Heart right ventricle (tissue), 16 donors: ENCODE measurements at regions not wholly inside any gene's neighbourhood (a gene's known extent, or its start where the extent isn't known, plus 50 kb on each side); places are given as distances from the start of the nearest gene placed in this dataset.

ENCODE experiments used
- ATAC-seq, 8 donors: fragments of 200-7000 bp; cut with Tn5 transposase; one replicate each; pipeline ENCODE4 v1.9.1; 2020; ENCODE audit warnings: mild to moderate bottlenecking in 8 of 8, moderate library complexity in 8 of 8, moderate number of reproducible peaks in 1 of 8
- DNase-seq, 2 donors: peaks; one replicate each; pipeline ENCODE4 v3.0.0-alpha.2; 2020
- H3K27ac ChIP-seq, 10 donors: fragments of 200-600 bp; sonication (generic) in 2 of 10; one replicate each; pipeline versions ENCODE4 v1.5.0 to v1.8.0; 2020 to 2022; ENCODE audit warnings: mild to moderate bottlenecking in 3 of 10
- H3K27me3 ChIP-seq, 7 donors: fragments of 200-600 bp; one replicate each; pipeline ENCODE4 v1.8.0; 2021 to 2022; ENCODE audit warnings: mild to moderate bottlenecking in 2 of 7
- H3K36me3 ChIP-seq, 9 donors: fragments of 200-600 bp; sonication (generic) in 1 of 9; one replicate each; pipeline versions ENCODE4 v1.5.0 to v1.8.0; 2020 to 2022; ENCODE audit warnings: mild to moderate bottlenecking in 2 of 9
- H3K4me1 ChIP-seq, 9 donors: fragments of 200-600 bp; sonication (generic) in 1 of 9; one replicate each; pipeline versions ENCODE4 v1.5.0 to v1.8.0; 2020 to 2022; ENCODE audit warnings: mild to moderate bottlenecking in 4 of 9
- H3K4me3 ChIP-seq, 10 donors: fragments of 200-600 bp; sonication (generic) in 2 of 10; one replicate each; pipeline versions ENCODE4 v1.5.0 to v1.8.0; 2020 to 2022; ENCODE audit warnings: mild to moderate bottlenecking in 7 of 10, moderate library complexity in 2 of 10
- H3K9me3 ChIP-seq, 11 donors: fragments of 200-600 bp in 10 of 11; sonication (generic) in 2 of 11; one replicate each; pipeline versions ENCODE4 v1.5.0 to v1.8.0; 2013 to 2022; ENCODE audit warnings: mild to moderate bottlenecking in 2 of 11, control low read depth in 1 of 11, moderate library complexity in 1 of 11
- WGBS, 2 donors: extraction: QIAGEN DNeasy Blood & Tissue Kit; methylation state at CpG; one replicate each; pipeline ENCODE4 v1.1.7; 2013; ENCODE audit warnings: inconsistent platforms in 1 of 2; 5-methylcytosine and 5-hydroxymethylcytosine counted together
- intact Hi-C, 10 donors: fragments of 100-400 bp; cut with DNase I; formaldehyde crosslinking; loops; one replicate each; pipeline versions ENCODE4 v1.11.1 to v1.14.2; 2022
- TF ChIP-seq, protein P1 (sequence below), 9 donors: fragments of 200-600 bp; sonication (generic) in 2 of 9; IDR thresholded peaks; one replicate each; pipeline versions ENCODE4 v1.5.0 to v1.8.0; 2021 to 2022; ENCODE audit warnings: antibody characterized with exemption in 9 of 9, mild to moderate bottlenecking in 5 of 9, moderate library complexity in 1 of 9
- donor health status: Arrhythmogenic right ventricular cardiomyopathy.
- donor health status: ischemic (EF 13 %, LVEDD 7.1; RV severe dilation, severe dysfunction).
- donor health status: healthy with polysubstance abuse.
- donor health status: DM: no; HTN: yes; CAD: no.
- donor health status: DM: no; HTN: no; CAD: no.
- donor health status: ischemic (EF 25% LVEDD 6.9; RV normal size, moderate dysfunction).
- donor health status: ischemic (EF 25% LVEDD 5.7; RV mildly dilated, moderate dysfunction).
- donor health status: healthy.
- donor health status: DM: yes; HTN: yes; CAD: no.
- donor health status: Ischemic cardiomyopathy.
- donor health status: ischemic (EF 35%, LVEDD 5.7; RV mildly dilated, moderate dysfunction).
- donor health status: nonischemic (EF 11% LVEDD 7.7; RV severe dilation, severe dysfunction).
- donor health status: DM: yes; HTN: yes; CAD: no.
- donor health status: PGD.
- donor health status: ischemic (EF 29% LVEDD 5.4; RV normal size, mild dysfunction).
- donor health status: nonischemic (EF 23%, LVEDD 6.1; RV moderate dilation, normal function).

DNA sequence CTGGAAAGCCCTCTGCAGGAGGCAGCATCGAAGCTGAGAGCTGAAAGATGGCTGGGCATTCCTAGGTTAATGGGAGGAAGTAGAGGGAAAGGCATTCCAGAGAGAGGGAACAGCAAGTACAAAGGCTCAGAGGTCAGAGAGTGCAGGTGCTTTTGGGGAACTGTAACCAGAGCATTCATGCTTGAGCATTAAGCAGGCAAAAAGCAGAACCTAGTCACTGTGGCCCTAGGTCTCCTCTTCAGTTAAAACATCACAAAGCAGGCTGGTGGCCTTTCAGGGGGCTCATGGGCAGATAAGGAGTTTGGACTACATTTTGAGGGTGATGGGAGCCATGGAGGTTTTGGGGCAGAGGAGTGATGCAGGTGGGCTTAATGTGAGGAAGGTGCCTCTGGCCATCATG is 169.2 kb upstream of the MYL2 start:
- no peak for ATAC-seq
- Histone ChIP-seq H3K9me3 (no peaks in the 10 kb centered on the region), H3K27ac (no peak overlapping the region), H3K4me3 (no peak overlapping the region), H3K4me1 (no peaks in the 10 kb centered on the region), H3K27me3 (peaks cover 0 to 17% (median 4%) of the 10 kb centered on the region in 7 donors), H3K36me3 (no peaks in the 10 kb centered on the region)
- DNase-seq, result no peak
- intact Hi-C loops, result no loop called here
- WGBS, 2 donors, result 74 to 83% methylated on average over 1 of the region's 1 CpG
- TF ChIP-seq, protein P1, sequence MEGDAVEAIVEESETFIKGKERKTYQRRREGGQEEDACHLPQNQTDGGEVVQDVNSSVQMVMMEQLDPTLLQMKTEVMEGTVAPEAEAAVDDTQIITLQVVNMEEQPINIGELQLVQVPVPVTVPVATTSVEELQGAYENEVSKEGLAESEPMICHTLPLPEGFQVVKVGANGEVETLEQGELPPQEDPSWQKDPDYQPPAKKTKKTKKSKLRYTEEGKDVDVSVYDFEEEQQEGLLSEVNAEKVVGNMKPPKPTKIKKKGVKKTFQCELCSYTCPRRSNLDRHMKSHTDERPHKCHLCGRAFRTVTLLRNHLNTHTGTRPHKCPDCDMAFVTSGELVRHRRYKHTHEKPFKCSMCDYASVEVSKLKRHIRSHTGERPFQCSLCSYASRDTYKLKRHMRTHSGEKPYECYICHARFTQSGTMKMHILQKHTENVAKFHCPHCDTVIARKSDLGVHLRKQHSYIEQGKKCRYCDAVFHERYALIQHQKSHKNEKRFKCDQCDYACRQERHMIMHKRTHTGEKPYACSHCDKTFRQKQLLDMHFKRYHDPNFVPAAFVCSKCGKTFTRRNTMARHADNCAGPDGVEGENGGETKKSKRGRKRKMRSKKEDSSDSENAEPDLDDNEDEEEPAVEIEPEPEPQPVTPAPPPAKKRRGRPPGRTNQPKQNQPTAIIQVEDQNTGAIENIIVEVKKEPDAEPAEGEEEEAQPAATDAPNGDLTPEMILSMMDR (IDR thresholded peaks at IDR 0.05), result no peak

DNA sequence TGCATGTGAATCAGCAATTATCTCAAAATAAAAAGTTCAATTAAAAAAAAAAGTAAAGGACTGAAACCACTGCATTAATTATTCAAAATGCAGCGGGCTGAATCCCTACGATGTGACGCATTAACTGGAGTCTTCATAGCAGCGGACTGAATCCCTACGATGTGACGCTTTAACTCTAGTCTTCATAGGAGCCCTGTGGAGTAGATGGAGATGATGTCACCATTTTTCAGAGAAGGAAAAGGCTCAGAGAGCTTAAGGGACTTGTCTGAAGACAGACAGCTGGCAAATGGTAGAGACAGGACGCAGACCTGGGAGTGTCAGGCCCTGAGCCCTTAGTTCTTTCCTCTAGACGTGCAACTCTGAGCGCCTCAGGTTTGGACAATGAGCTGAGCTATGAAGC is 168.0 kb upstream of the MYL2 start:
- Histone ChIP-seq H3K4me1 (no peaks in the 10 kb centered on the region), H3K27ac (no peak overlapping the region), H3K27me3 (peaks cover 0 to 18% (median 4%) of the 10 kb centered on the region in 7 donors), H3K36me3 (no peaks in the 10 kb centered on the region), H3K4me3 (no peak overlapping the region), H3K9me3 (no peaks in the 10 kb centered on the region)
- ATAC-seq (no peak), DNase-seq (no peak)
- TF ChIP-seq, protein P1 (IDR thresholded peaks at IDR 0.05), result no peak
- 79% methylated on average over 9 of the region's 9 CpGs for WGBS, 2 donors
- intact Hi-C loops, result no loop called here

DNA sequence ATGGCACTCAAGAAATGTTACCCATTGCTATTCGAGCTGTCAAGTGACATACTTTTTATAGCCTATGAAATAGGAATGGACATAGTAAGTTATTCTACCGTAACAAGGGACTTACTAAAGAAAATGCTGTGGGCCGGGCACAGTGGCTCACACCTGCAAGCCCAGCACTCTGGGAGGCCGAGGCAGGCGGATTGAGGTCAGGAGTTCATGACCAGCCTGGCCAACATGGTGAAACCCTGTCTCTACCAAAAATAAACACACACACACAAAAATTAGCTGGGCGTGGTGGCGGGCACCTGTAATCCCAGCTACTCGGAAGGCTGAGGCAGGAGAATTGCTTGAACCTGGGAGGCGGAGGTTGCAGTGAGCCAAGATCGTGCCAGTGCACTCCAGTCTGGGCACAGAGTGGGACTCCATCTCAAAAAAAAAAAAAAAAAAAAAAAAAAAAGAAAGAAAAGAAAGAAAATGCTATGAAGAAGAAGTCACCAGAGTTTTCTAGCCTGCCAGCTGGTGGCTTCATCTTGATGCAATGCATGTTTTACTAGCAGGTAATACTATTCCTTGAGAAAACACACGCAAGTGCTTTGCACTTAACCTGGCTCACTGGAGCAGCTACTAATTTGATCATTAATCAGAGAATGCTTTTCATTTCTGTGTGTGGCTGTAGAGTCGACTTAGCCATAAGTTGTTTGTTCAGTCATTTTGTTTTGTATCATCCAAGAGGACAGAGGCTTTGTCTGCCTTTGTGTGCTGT is 166.7 kb upstream of the MYL2 start:
- no peak for DNase-seq
- Histone ChIP-seq H3K27me3 (peaks cover 0 to 29% (median 11%) of the 10 kb centered on the region in 7 donors), H3K4me3 (no peak overlapping the region), H3K9me3 (no peaks in the 10 kb centered on the region), H3K36me3 (no peaks in the 10 kb centered on the region), H3K4me1 (no peaks in the 10 kb centered on the region), H3K27ac (no peak overlapping the region)
- TF ChIP-seq, protein P1 (IDR thresholded peaks at IDR 0.05), result no peak
- WGBS, 2 donors, result 85 to 89% methylated on average over 12 of the region's 12 CpGs
- intact Hi-C loops, result no loop called here
- ATAC-seq, result no peak

DNA sequence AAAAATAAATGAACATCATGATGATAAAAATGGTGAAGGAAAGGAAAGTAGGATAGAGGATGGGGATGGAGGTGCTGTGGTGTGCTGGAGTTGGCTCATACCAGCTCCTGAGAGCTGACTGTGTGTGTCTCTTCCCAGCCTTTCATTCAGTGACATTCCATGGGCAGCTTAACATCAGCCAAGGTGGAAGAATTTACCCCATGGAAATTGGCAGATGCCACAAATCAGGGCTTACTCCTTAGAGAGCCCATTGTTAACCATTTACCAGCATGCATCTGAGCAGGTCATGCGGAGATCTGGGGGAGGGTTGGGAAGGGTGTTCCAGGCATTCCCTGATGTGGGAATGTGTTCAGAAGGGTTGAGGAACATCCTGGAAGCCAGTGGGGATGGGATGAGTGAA is 164.7 kb upstream of the MYL2 start:
- Histone ChIP-seq H3K4me3 (no peak overlapping the region), H3K27ac (no peak overlapping the region), H3K36me3 (no peaks in the 10 kb centered on the region), H3K9me3 (no peaks in the 10 kb centered on the region), H3K27me3 (peaks cover 0 to 30% (median 15%) of the 10 kb centered on the region in 7 donors), H3K4me1 (no peaks in the 10 kb centered on the region)
- TF ChIP-seq, protein P1 (IDR thresholded peaks at IDR 0.05), result no peak
- ATAC-seq, result no peak
- 64 to 78% methylated on average over 1 of the region's 1 CpG for WGBS, 2 donors
- intact Hi-C loops, result no loop called here
- no peak for DNase-seq
